Heart left ventricle (tissue), 13 donors: ENCODE measurements at regions not wholly inside any gene's neighbourhood (a gene's known extent, or its start where the extent isn't known, plus 50 kb on each side); places are given as distances from the start of the nearest gene placed in this dataset.

ENCODE experiments used
- POLR2A ChIP-seq, 2 donors: fragments of 450-650 bp; IDR thresholded peaks; one replicate each; pipeline ENCODE4 v1.6.1; 2017; ENCODE audit warnings: antibody characterized with exemption in 2 of 2, mild to moderate bottlenecking in 2 of 2, moderate library complexity in 2 of 2
- TF ChIP-seq, protein P1 (sequence below), 12 donors: fragments of 200-600 bp; sonication (generic) in 4 of 12; IDR thresholded peaks; one replicate each; pipeline versions ENCODE4 v1.5.0 to v1.8.0; 2018 to 2022; ENCODE audit warnings: antibody characterized with exemption in 12 of 12, mild to moderate bottlenecking in 5 of 12
- donor health status: ischemic (EF 13 %, LVEDD 7.1; RV severe dilation, severe dysfunction).
- donor health status: DM: no; HTN: yes; CAD: no.
- donor health status: DM: no; HTN: no; CAD: no.
- donor health status: ischemic (EF 25% LVEDD 6.9; RV normal size, moderate dysfunction).
- donor health status: ischemic (EF 25% LVEDD 5.7; RV mildly dilated, moderate dysfunction).
- donor health status: ischemic (EF 35%, LVEDD 5.7; RV mildly dilated, moderate dysfunction).
- donor health status: nonischemic (EF 11% LVEDD 7.7; RV severe dilation, severe dysfunction).
- donor health status: DM: yes; HTN: yes; CAD: no.
- donor health status: PGD.
- donor health status: ischemic (EF 29% LVEDD 5.4; RV normal size, mild dysfunction).
- donor health status: nonischemic (EF 23%, LVEDD 6.1; RV moderate dilation, normal function).

DNA sequence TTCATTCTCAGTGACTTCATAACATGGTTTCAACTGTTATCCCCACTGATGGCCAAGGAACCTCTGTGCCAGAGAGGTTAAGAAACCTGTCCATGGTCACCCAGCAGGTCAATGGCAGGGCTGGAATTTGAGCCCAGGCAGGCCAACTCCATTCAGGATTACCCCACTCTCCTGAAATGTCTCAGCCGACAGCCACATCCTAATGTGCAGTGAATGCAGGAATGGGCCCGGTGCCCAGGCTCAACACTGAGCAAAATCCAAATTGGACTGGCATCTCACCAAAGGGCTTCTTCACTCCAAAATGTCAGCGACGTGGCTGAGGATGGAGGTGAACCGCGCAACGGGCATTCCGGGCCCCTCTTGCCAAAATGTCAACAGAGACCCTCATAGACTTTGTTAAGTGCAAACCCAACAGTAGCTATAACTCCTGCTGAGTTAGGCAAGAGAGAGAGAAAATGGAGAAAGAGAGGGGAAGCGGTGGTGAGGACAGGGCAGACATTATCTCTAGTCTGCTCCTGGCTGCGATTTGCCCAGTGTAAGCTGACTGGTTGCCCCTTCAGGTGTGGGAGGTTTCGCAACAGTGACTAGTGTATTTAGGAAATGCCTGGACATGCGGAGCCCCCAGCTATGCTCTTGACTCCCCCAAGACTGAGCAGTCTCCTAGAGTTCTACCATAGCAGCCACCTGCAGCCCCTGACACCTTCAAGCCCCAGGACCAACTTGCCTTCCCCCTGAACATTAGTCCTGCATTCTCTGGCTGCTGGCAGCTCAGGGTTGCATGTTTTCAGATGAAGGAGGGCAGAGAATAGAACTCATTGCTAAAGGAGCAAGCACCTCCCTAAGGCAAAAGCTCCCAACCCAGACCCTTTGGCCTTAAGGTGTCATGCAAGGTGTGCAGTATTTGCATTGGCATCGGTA is 167.7 kb downstream of the ANAPC1 start:
- TF ChIP-seq, protein P1, sequence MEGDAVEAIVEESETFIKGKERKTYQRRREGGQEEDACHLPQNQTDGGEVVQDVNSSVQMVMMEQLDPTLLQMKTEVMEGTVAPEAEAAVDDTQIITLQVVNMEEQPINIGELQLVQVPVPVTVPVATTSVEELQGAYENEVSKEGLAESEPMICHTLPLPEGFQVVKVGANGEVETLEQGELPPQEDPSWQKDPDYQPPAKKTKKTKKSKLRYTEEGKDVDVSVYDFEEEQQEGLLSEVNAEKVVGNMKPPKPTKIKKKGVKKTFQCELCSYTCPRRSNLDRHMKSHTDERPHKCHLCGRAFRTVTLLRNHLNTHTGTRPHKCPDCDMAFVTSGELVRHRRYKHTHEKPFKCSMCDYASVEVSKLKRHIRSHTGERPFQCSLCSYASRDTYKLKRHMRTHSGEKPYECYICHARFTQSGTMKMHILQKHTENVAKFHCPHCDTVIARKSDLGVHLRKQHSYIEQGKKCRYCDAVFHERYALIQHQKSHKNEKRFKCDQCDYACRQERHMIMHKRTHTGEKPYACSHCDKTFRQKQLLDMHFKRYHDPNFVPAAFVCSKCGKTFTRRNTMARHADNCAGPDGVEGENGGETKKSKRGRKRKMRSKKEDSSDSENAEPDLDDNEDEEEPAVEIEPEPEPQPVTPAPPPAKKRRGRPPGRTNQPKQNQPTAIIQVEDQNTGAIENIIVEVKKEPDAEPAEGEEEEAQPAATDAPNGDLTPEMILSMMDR (IDR thresholded peaks at IDR 0.05), result no peak
- TF ChIP-seq POLR2A (IDR thresholded peaks at IDR 0.05), result no peak
